COLO668 (cell line): ENCODE measurements at regions not wholly inside any gene's neighbourhood (a gene's known extent, or its start where the extent isn't known, plus 50 kb on each side); places are given as distances from the start of the nearest gene placed in this dataset.
"Not testable (repeated sequence)": the region's sequence is repeated elsewhere in the genome, so short reads cannot be mapped to it uniquely, and the experiment has no call there.

Source experiments
- DNase-seq: peaks from one replicate; lab custom pipeline; 2025; ENCODE audit not compliant: unreplicated experiment; lab: John Stamatoyannopoulos, UW

DNA sequence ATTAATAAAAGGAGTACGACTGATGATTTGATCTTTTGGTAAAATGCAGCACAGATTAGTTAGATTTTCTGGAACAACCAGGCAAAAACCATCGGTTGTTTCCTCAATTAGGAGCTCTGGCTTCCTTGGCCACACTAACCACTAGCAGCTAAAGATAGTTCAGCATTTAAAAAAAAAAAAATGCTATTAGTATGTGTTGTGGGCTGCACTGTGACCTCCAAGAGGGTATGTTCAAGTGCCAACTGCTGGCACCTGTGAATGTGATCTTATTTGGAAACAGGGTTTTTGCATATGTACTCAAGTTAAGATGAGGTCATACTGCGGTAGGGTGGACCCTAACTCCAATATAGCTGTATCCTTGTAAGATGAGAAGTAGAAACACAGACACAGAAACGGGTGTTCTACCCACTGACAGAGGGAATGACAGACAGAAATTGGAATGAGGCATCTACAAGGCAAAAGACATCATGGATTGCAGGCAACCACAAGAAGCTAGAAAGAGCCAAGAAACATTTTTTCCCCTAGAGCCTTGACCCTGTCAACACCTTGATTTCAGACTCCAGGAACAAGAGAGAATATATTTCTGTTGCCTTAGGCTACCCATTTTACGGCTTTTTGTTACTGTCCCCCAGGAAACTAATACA is 534.6 kb upstream of the ROBO2 start:
- DNase-seq = no peak

DNA sequence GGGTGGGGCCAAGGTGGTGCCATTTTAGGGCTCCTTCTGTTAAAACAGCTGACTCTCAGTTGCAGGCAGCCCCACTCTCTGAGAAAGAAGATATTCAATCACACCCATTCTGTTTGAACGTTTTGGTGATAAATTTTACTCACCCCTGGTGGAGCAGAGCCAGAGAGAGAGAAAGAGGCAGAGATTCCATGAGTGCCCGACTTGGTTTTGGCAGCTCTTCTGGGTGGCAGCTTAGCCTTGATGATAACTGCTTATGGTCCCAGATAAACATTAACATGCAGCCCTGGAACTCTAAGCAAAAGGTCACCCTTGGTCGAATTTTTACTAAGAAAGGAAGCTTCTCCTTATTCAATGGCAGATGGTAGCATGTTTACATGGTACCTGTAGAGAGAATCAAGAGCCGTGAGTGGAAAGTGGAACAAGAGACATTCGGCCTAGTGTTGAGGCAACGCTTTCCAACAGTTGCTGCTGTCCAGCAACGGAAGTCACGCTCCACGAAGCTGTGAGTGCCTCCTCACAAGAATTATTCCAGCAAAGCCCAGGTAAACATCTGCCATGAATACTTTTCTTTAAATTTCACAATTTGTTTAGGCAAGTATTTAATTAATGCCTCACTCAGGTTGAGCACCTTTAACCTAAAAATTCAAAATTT is 530.6 kb upstream of the ROBO2 start:
- DNase-seq = no peak

- no peak for DNase-seq
Measured at GRCh38 chr3:76514836-76515235, 525.1 kb upstream of the ROBO2 start.

GRCh38 chr3:76523337-76523736 is 516.6 kb upstream of the ROBO2 start:
- no peak for DNase-seq

DNA sequence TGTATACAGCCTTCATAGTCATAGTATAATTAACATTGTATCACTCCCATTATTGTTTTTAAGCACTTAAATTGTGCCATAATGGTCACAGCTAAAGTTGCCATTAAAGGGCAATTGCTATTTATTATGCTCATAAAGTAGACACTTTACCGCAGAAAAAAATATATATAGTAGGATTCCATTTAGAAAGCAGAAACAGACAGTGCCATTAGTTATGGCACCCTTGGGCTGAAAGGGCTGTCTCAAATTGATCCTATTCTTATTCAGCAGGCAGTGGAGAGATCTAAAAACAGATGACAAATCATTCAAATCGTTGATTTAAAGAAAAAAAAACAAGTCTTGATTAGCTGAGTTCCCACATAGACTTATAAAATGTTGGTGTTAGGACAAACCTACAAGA is 514.2 kb upstream of the ROBO2 start:
- no peak for DNase-seq

GRCh38 chr3:76527773-76528172 is 512.1 kb upstream of the ROBO2 start:
- no peak for DNase-seq

- DNase-seq = no peak
Measured at GRCh38 chr3:76532158-76532822, 507.6 kb upstream of the ROBO2 start.

DNA sequence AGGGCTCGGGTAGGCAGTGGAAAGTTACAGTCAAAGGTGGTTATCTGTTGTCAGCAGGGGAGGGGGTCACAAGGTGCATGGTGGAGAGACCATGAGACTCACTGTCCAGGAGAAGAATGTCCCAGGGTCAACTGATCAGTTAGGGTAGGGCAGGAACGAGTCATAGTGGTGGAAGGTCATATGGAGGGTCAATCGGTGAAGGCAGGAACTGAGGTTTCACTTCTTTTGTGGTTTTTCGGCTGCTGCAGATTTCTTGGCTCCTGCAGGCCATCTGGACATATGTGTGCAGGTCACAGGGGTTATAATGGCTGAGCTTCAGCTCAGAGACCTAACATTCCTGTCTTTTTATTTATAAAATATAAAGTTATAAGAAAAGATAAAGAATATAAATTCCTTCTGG is 506.2 kb upstream of the ROBO2 start:
- DNase-seq = not testable (repeated sequence)

- not testable (repeated sequence) for DNase-seq
Measured at GRCh38 chr3:76537857-76538256, 502.0 kb upstream of the ROBO2 start.

DNA sequence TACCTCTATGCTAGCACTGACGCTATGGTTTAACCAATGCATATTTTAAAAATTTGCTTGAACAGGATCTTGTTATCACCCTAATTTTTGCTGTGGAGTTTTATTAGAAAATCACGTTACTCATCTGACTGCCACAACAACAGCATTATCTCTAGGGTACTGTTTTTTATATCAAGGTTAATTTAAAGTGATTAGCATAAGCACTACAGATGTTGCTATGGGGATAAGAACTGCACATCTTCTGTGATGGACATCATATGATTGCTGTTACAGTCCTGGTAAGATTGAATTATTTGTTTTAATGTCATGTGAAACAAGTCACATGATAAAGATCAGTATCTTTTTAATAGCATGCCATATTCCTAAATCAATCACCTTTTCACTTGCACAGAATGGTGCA is 492.2 kb upstream of the ROBO2 start:
- no peak for DNase-seq

DNA sequence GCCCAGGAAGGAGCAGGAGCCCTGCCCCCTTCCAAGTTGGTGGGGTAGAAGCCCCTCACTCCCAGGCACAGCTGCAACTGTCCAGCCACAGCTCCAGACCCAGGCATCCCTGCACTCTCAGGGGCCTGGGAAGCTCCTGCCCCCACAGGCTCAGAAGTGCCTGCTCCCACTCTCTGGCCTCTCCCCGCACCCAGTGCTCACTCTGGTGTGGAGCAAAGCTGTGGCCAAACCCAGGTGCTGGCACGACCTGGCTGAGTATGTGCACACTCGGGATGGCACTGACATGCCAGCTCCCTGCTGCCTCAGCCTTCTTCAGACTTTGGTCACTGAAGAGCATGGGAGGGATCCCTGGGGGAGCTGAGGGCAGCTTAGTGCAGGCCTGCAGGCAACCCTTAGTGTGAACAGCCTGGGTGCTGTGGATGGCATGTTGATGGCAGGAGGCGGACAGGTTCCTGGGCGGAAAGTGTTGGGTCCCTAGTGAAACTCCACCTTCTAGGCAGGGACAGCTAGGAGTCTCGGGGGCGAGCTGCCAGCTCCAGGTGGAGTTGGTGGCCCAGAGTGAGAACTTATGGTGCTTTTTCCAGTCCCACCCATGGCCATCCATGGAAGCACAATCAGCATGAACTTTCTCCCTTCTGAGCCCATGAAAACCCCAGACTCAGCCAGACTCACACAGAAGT is 489.2 kb upstream of the ROBO2 start:
- DNase-seq = no peak

DNA sequence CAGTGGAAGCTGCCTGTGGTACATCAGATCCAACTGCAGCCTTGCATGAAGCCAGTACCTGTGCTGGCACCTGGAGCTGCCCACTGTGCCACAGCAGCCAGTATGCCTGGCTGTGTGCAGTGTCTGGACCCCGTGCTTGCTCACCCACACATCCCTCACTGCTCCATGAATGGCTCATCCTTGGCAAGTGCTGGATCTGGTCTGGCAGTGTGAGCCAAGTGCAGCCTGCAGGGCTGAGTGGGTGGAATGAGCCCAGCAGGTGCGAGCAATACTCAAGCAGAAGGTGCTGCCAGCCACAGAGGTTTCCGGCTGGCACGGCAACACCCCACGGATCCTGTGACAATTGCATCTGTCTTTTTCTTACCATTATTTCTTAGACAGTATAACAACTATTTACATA is 488.2 kb upstream of the ROBO2 start:
- no peak for DNase-seq

- DNase-seq = no peak
Measured at GRCh38 chr3:76552653-76553052, 487.2 kb upstream of the ROBO2 start.

DNA sequence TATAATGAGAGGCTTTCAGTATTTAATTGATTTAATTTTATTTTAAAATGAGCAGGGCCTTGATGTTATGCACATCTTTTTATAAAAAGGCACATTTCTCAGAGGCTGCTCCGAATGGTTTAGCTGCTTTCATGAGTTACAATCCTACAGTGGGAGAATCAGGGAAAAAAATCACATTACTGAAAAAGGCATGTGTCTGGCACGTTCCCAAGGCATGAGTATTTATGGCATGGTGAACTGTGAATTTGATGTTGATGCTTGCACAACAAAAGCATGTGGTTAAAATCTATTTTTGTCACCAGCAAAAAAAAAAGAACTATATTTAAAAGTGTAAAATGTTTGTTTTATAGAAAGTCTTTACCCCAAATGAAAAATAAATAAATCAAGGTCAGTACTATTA is 485.2 kb upstream of the ROBO2 start:
- no peak for DNase-seq

GRCh38 chr3:76561494-76562236 is 478.2 kb upstream of the ROBO2 start:
- no peak for DNase-seq

DNA sequence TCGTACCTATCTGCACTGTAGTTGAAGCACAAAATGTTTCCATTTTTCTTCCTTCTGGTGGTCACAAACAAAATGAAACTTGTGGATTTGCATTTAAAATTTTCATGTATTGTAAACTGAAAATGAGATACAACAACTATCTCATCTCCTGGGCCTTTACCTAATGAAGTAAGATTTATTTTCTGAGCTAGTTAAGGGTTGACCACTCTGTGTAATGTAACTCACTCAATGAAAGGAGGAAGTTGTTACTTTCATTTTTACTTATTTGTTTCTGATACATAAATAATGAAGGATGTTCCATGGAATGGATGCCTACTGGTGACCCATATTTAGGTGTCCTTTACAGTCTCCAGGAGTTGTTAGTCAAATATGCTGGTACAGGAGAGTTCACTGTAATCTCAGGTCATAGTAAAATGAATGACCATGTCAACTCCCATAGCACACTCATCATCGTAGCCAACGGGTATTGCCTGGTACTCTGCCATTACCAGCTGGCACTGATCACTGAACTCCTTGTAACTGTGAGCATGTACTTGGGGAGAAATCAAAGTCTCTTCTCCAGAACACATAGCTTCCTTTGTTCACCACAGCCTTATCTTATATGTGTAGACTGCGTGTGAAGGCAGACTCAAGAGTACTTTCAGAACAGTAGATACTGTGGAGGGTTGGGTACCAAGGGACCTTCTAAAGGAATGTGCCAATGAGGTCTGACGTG is 474.2 kb upstream of the ROBO2 start:
- no peak for DNase-seq

DNA sequence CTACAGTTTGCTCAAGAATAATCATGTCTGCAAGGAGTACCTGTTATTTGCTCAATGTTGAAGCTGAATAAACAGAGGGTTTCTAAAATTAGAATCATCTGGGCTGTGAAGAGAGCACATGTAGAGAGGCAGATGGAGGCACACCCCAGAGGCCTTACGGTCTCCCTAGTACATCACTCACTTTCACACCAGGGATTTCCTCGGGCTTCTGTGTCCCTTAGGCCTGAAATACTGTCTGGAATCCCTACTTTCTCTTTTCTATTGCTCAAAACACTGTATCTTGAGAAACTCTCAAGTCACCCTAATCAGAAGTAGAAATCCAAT is 473.7 kb upstream of the ROBO2 start:
- no peak for DNase-seq

GRCh38 chr3:76566904-76567303 is 473.0 kb upstream of the ROBO2 start:
- no peak for DNase-seq

DNA sequence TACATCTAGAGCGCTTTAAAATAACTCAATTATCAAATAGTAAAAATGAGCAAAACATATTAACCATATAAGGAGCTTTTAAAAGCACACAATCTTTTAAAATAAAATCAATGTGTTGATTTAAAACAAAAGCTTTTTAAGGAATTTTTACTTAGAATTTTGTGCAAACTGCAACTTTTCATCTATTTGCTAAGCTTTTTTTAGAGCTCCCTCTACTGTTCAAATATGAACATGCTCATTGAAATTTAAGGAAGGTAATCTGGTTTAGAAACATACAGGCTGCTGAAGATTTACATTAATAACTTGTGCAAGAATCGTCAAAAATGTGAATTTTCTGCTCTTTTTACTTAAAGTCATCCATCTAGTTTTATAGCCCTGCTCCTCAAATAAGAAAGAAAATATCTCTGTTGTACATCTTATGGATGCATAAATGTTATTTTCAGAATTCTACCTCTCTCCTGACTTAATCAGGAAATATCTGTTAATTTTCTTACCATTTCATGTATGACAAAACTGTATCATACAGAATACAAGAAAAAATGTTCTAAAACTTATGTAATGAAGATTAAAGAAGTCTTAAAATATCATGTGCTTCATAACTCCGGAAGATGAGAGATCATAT is 469.4 kb upstream of the ROBO2 start:
- no peak for DNase-seq

GRCh38 chr3:76576201-76576600 is 463.7 kb upstream of the ROBO2 start:
- DNase-seq = no peak
